Mesendoderm (in vitro differentiated cells): ENCODE measurements at regions not wholly inside any gene's neighbourhood (a gene's known extent, or its start where the extent isn't known, plus 50 kb on each side); places are given as distances from the start of the nearest gene placed in this dataset.

Experiments
- DNase-seq: peaks from one replicate; pipeline ENCODE4 v3.0.0; 2013
- H2AK5ac ChIP-seq: 2 replicates; pipeline ENCODE4 v1.6.1; 2013; ENCODE audit warnings: low read length, inconsistent platforms
- H2BK120ac ChIP-seq: 2 replicates; pipeline ENCODE4 v1.6.1; 2013; ENCODE audit warnings: low read depth, mild to moderate bottlenecking, low read length, moderate library complexity, mixed read lengths
- H2BK15ac ChIP-seq: replicated peaks from 2 replicates; pipeline ENCODE4 v1.6.1; 2013; ENCODE audit warnings: low read depth, mild to moderate bottlenecking, moderate library complexity
- H2BK5ac ChIP-seq: 2 replicates; pipeline ENCODE4 v1.6.1; 2013; ENCODE audit warnings: low read length, inconsistent platforms
- H3K18ac ChIP-seq: 2 replicates; pipeline ENCODE4 v1.6.1; 2013; ENCODE audit warnings: mild to moderate bottlenecking, low read length, mixed read lengths
- H3K23ac ChIP-seq: one replicate; pipeline ENCODE4 v1.6.1; 2013; ENCODE audit warnings: low read length
- H3K27ac ChIP-seq: 2 replicates; pipeline ENCODE4 v1.5.1; 2013; ENCODE audit warnings: low read depth, mild to moderate bottlenecking, inconsistent platforms, low read length, moderate library complexity
- H3K27me3 ChIP-seq: 2 replicates; pipeline ENCODE4 v1.6.1; 2013; ENCODE audit warnings: low read length, control low read depth, mild to moderate bottlenecking, inconsistent platforms; ENCODE audit not compliant: insufficient read depth, poor library complexity
- H3K36me3 ChIP-seq: 2 replicates; pipeline ENCODE4 v1.6.1; 2013; ENCODE audit warnings: low read length, inconsistent platforms; ENCODE audit not compliant: control insufficient read depth, insufficient read depth
- H3K4ac ChIP-seq: one replicate; pipeline ENCODE4 v1.6.1; 2013; ENCODE audit warnings: low read depth, mild to moderate bottlenecking, low read length, moderate library complexity
- H3K4me1 ChIP-seq: 2 replicates; pipeline ENCODE4 v1.6.1; 2013; ENCODE audit warnings: low read depth, low read length, inconsistent platforms; ENCODE audit not compliant: control insufficient read depth
- H3K4me2 ChIP-seq: 2 replicates; pipeline ENCODE4 v1.6.1; 2013; ENCODE audit warnings: low read length
- H3K4me3 ChIP-seq: 2 replicates; pipeline ENCODE4 v1.5.1; 2013; ENCODE audit warnings: mild to moderate bottlenecking, low read length
- H3K56ac ChIP-seq: one replicate; pipeline ENCODE4 v1.6.1; 2013; ENCODE audit warnings: low read length
- H3K79me1 ChIP-seq: 2 replicates; pipeline ENCODE4 v1.6.1; 2013; ENCODE audit warnings: low read length, inconsistent platforms
- H3K79me2 ChIP-seq: 2 replicates; pipeline ENCODE4 v1.6.1; 2013; ENCODE audit warnings: mild to moderate bottlenecking, low read length; ENCODE audit not compliant: control insufficient read depth, insufficient read depth
- H3K9ac ChIP-seq: 2 replicates; pipeline ENCODE4 v1.6.1; 2013; ENCODE audit warnings: low read length, inconsistent platforms
- H4K5ac ChIP-seq: one replicate; pipeline ENCODE4 v1.6.1; 2013; ENCODE audit warnings: low read length
- H4K8ac ChIP-seq: one replicate; pipeline ENCODE4 v1.6.1; 2013; ENCODE audit warnings: low read depth, mild to moderate bottlenecking, control low read depth, low read length, moderate library complexity
- WGBS: extraction: QIAGEN DNeasy Blood & Tissue Kit; methylation state at CpG from one replicate; pipeline ENCODE4 v1.1.7; 2013; ENCODE audit warnings: low lambda C conversion rate, missing lambda C conversion rate; ENCODE audit not compliant: insufficient coverage; ENCODE audit errors: extremely low coverage; 5-methylcytosine and 5-hydroxymethylcytosine counted together

DNA sequence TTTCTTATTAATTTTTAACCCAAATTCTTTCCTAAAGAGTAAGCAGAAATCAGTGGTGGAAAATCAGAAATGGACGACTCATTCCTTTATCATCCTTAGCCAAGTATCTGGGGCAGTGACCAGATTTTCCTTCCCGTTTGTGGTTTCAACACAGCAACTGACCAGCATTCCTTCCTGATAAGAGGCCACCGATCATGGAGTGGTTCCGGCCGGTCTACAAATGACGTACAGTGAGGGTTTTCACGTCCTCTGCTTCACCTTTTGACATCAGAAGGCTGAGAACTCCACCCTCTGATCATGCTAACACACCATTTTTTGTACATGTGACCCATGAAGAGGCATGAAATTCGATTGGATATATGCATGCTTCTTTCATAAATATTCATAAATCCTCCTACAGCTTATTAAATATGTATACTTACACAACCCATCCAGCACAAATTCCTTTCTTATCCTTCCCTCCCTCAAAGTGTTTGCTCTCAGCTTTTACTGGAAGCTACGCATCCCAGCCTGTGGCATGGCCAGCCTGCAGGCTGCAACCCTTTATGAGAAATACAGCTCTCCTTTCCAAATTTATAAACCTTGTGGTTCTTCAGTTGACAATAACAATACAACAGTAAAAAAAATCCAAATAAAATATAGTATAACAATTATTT is 173.0 kb upstream of the CASK start:
- H3K4me3 ChIP-seq, result no peak overlapping the region
- no peak overlapping the region for H4K5ac ChIP-seq
- H2BK5ac ChIP-seq, result no peak overlapping the region
- no peak overlapping the region for H2AK5ac ChIP-seq
- H4K8ac ChIP-seq, result no peak overlapping the region
- H2BK15ac ChIP-seq, result no peak overlapping the region
- no peaks in the 10 kb centered on the region for H3K4me1 ChIP-seq
- no peak overlapping the region for H3K27ac ChIP-seq
- WGBS, result no CpG with 5 or more reads among the region's 9 CpGs
- no peak overlapping the region for H3K4me2 ChIP-seq
- H3K36me3 ChIP-seq, result no peaks in the 10 kb centered on the region
- no peak for DNase-seq
- H3K23ac ChIP-seq, result no peak overlapping the region
- no peak overlapping the region for H3K4ac ChIP-seq
- H3K18ac ChIP-seq, result no peak overlapping the region
- H3K79me2 ChIP-seq, result no peaks in the 10 kb centered on the region
- no peak overlapping the region for H2BK120ac ChIP-seq
- H3K9ac ChIP-seq, result no peak overlapping the region
- H3K79me1 ChIP-seq, result no peaks in the 10 kb centered on the region
- H3K56ac ChIP-seq, result no peak overlapping the region
- H3K27me3 ChIP-seq, result no peaks in the 10 kb centered on the region

GRCh38 chrX:42094218-42094617 is 170.9 kb upstream of the CASK start:
- no peak overlapping the region for H3K4me2 ChIP-seq
- DNase-seq, result no peak

DNA sequence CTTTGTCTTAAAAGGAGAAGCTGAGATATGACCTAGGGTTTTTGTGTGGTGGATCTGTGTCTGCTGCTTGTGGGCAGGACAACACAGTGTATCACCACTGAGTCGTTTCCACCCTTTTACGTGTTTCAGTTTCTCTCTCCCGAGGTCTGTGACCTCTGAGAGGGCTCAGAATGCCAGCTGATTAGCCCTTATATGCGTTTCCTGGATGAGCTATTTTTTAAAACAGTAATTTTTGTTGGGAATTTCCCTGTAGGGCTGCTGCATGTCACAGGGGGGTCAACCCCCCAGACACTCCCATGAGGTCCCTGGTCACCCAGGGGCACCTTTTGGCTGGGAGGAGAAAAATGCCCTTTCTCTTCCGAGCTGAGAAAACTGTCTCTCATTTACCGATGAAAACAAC is 170.4 kb upstream of the CASK start:
- no peaks in the 10 kb centered on the region for H3K36me3 ChIP-seq
- H3K9ac ChIP-seq, result no peak overlapping the region
- H3K4me3 ChIP-seq, result no peak overlapping the region
- no peaks in the 10 kb centered on the region for H3K4me1 ChIP-seq
- H4K8ac ChIP-seq, result no peak overlapping the region
- H4K5ac ChIP-seq, result no peak overlapping the region
- no peak for DNase-seq
- H3K4me2 ChIP-seq, result no peak overlapping the region
- no peak overlapping the region for H3K23ac ChIP-seq
- no peak overlapping the region for H3K27ac ChIP-seq
- no peaks in the 10 kb centered on the region for H3K79me2 ChIP-seq
- H3K18ac ChIP-seq, result no peak overlapping the region
- no peaks in the 10 kb centered on the region for H3K79me1 ChIP-seq
- H3K4ac ChIP-seq, result no peak overlapping the region
- H2AK5ac ChIP-seq, result no peak overlapping the region
- H2BK15ac ChIP-seq, result no peak overlapping the region
- no peak overlapping the region for H2BK5ac ChIP-seq
- H2BK120ac ChIP-seq, result no peak overlapping the region
- H3K27me3 ChIP-seq, result no peaks in the 10 kb centered on the region
- no CpG with 5 or more reads among the region's 6 CpGs for WGBS
- no peak overlapping the region for H3K56ac ChIP-seq

More at GRCh38 chrX:42094218-42094617, 170.9 kb upstream of the CASK start:
- Histone ChIP-seq H4K5ac (no peak overlapping the region), H2AK5ac (no peak overlapping the region), H3K27me3 (no peaks in the 10 kb centered on the region), H3K4me3 (no peak overlapping the region), H3K79me2 (no peaks in the 10 kb centered on the region), H3K27ac (no peak overlapping the region), H2BK5ac (no peak overlapping the region), H3K23ac (no peak overlapping the region), H3K4ac (no peak overlapping the region), H3K9ac (no peak overlapping the region), H4K8ac (no peak overlapping the region), H3K4me1 (no peaks in the 10 kb centered on the region), H3K79me1 (no peaks in the 10 kb centered on the region), H2BK15ac (no peak overlapping the region), H3K56ac (no peak overlapping the region), H3K36me3 (no peaks in the 10 kb centered on the region), H3K18ac (no peak overlapping the region), H2BK120ac (no peak overlapping the region)
- WGBS, result no CpG with 5 or more reads among the region's 5 CpGs

GRCh38 chrX:42090395-42090794 is 167.0 kb upstream of the CASK start:
- no peak overlapping the region for H3K4me2 ChIP-seq
- no peaks in the 10 kb centered on the region for H3K79me2 ChIP-seq
- no peak for DNase-seq
- H3K27ac ChIP-seq, result no peak overlapping the region
- no peak overlapping the region for H3K56ac ChIP-seq
- no peak overlapping the region for H3K23ac ChIP-seq
- no peaks in the 10 kb centered on the region for H3K4me1 ChIP-seq
- no peak overlapping the region for H4K8ac ChIP-seq
- no peak overlapping the region for H2BK5ac ChIP-seq
- H2BK15ac ChIP-seq, result no peak overlapping the region
- no peaks in the 10 kb centered on the region for H3K36me3 ChIP-seq
- no peaks in the 10 kb centered on the region for H3K79me1 ChIP-seq
- H3K27me3 ChIP-seq, result no peaks in the 10 kb centered on the region
- H3K4me3 ChIP-seq, result no peak overlapping the region
- no CpG with 5 or more reads among the region's 1 CpG for WGBS
- no peak overlapping the region for H3K9ac ChIP-seq
- H3K4ac ChIP-seq, result no peak overlapping the region
- no peak overlapping the region for H3K18ac ChIP-seq
- H4K5ac ChIP-seq, result no peak overlapping the region
- H2AK5ac ChIP-seq, result no peak overlapping the region
- H2BK120ac ChIP-seq, result no peak overlapping the region

- Histone ChIP-seq H3K4ac (no peak overlapping the region), H3K27me3 (no peaks in the 10 kb centered on the region), H2BK5ac (no peak overlapping the region), H3K27ac (no peak overlapping the region), H3K23ac (no peak overlapping the region), H4K8ac (no peak overlapping the region), H3K4me2 (no peak overlapping the region), H3K79me2 (no peaks in the 10 kb centered on the region), H3K36me3 (no peaks in the 10 kb centered on the region), H3K9ac (no peak overlapping the region), H3K4me1 (no peaks in the 10 kb centered on the region), H2BK15ac (no peak overlapping the region), H3K56ac (no peak overlapping the region), H4K5ac (no peak overlapping the region), H2AK5ac (no peak overlapping the region), H3K79me1 (no peaks in the 10 kb centered on the region), H3K18ac (no peak overlapping the region), H2BK120ac (no peak overlapping the region), H3K4me3 (no peak overlapping the region)
- DNase-seq, result no peak
- WGBS, result no CpG with 5 or more reads among the region's 5 CpGs
Measured at GRCh38 chrX:42089031-42089430, 165.7 kb upstream of the CASK start.

GRCh38 chrX:42087960-42088359 is 164.6 kb upstream of the CASK start:
- H3K27ac ChIP-seq, result no peak overlapping the region
- H3K27me3 ChIP-seq, result no peaks in the 10 kb centered on the region
- H2BK5ac ChIP-seq, result no peak overlapping the region
- no peak overlapping the region for H4K8ac ChIP-seq
- no peaks in the 10 kb centered on the region for H3K79me2 ChIP-seq
- H3K79me1 ChIP-seq, result no peaks in the 10 kb centered on the region
- no peak overlapping the region for H3K4me2 ChIP-seq
- no peak overlapping the region for H3K23ac ChIP-seq
- no peak overlapping the region for H3K9ac ChIP-seq
- no peak overlapping the region for H2BK15ac ChIP-seq
- H3K4ac ChIP-seq, result no peak overlapping the region
- H2AK5ac ChIP-seq, result no peak overlapping the region
- DNase-seq, result no peak
- no peaks in the 10 kb centered on the region for H3K36me3 ChIP-seq
- H3K56ac ChIP-seq, result no peak overlapping the region
- H2BK120ac ChIP-seq, result no peak overlapping the region
- no peaks in the 10 kb centered on the region for H3K4me1 ChIP-seq
- H4K5ac ChIP-seq, result no peak overlapping the region
- no peak overlapping the region for H3K18ac ChIP-seq
- H3K4me3 ChIP-seq, result no peak overlapping the region
